ENCODE measurements at regions not wholly inside any gene's neighbourhood (a gene's known extent, or its start where the extent isn't known, plus 50 kb on each side); places are given as distances from the start of the nearest gene placed in this dataset.
"Not testable (repeated sequence)": the region's sequence is repeated elsewhere in the genome, so short reads cannot be mapped to it uniquely, and the experiment has no call there.

- not testable (repeated sequence) for DNase-seq (ENCODE audit: low read depth)
Observed at GRCh38 chr4:9505341-9505740, 61.1 kb downstream of the DEFB131A start.

- DNase-seq (ENCODE audit: low read depth): not testable (repeated sequence)
Observed at GRCh38 chr4:9506672-9507071, 62.5 kb downstream of the DEFB131A start.

GRCh38 chr4:9512941-9513340 lies 68.7 kb downstream of the DEFB131A start:
- DNase-seq (ENCODE audit: low read depth): not testable (repeated sequence)

- DNase-seq (ENCODE audit: low read depth): not testable (repeated sequence)
Observed at GRCh38 chr4:9519631-9520030, 75.4 kb downstream of the DEFB131A start.

GRCh38 chr4:9522903-9523302 lies 78.7 kb downstream of the DEFB131A start:
- not testable (repeated sequence) for DNase-seq (ENCODE audit: low read depth)

GRCh38 chr4:9524406-9524805 lies 80.2 kb downstream of the DEFB131A start:
- DNase-seq (ENCODE audit: low read depth): not testable (repeated sequence)

- not testable (repeated sequence) for DNase-seq (ENCODE audit: low read depth)
Observed at GRCh38 chr4:9532134-9532862, 88.1 kb downstream of the DEFB131A start.

- DNase-seq (ENCODE audit: low read depth): not testable (repeated sequence)
Observed at GRCh38 chr4:9532863-9533192, 88.6 kb downstream of the DEFB131A start.

- DNase-seq (ENCODE audit: low read depth): not testable (repeated sequence)
Observed at GRCh38 chr4:9537101-9537500, 92.9 kb downstream of the DEFB131A start.

- DNase-seq (ENCODE audit: low read depth): not testable (repeated sequence)
Observed at GRCh38 chr4:9539939-9540520, 95.8 kb downstream of the DEFB131A start.

- DNase-seq (ENCODE audit: low read depth): not testable (repeated sequence)
Observed at GRCh38 chr4:9541388-9541915, 97.2 kb downstream of the DEFB131A start.

- not testable (repeated sequence) for DNase-seq (ENCODE audit: low read depth)
Observed at GRCh38 chr4:9544851-9545250, 100.6 kb downstream of the DEFB131A start.

GRCh38 chr4:9547470-9547869 lies 103.3 kb downstream of the DEFB131A start:
- not testable (repeated sequence) for DNase-seq (ENCODE audit: low read depth)

GRCh38 chr4:9556076-9556475 lies 111.9 kb downstream of the DEFB131A start:
- DNase-seq (ENCODE audit: low read depth): not testable (repeated sequence)

- DNase-seq (ENCODE audit: low read depth): not testable (repeated sequence)
Observed at GRCh38 chr4:9577869-9578268, 133.7 kb downstream of the DEFB131A start.

- DNase-seq (ENCODE audit: low read depth): not testable (repeated sequence)
Observed at GRCh38 chr4:9582880-9583279, 138.7 kb downstream of the DEFB131A start.

- DNase-seq (ENCODE audit: low read depth): no peak
Observed at GRCh38 chr4:9592010-9592409, 147.8 kb downstream of the DEFB131A start.

- no peak for DNase-seq (ENCODE audit: low read depth)
Observed at GRCh38 chr4:9594948-9595347, 150.7 kb downstream of the DEFB131A start.

GRCh38 chr4:9595531-9595930 lies 151.3 kb downstream of the DEFB131A start:
- not testable (repeated sequence) for DNase-seq (ENCODE audit: low read depth)

- no peak for DNase-seq (ENCODE audit: low read depth)
Observed at GRCh38 chr4:9599266-9599665, 155.1 kb downstream of the DEFB131A start.

- DNase-seq (ENCODE audit: low read depth): no peak
Observed at GRCh38 chr4:9600246-9600645, 156.0 kb downstream of the DEFB131A start.

GRCh38 chr4:9602389-9602914 lies 158.2 kb downstream of the DEFB131A start:
- no peak for DNase-seq (ENCODE audit: low read depth)

Measured in non-pigmented ciliary epithelial cell (primary cell).